Heart left ventricle (tissue), 16 donors: ENCODE measurements at regions not wholly inside any gene's neighbourhood (a gene's known extent, or its start where the extent isn't known, plus 50 kb on each side); places are given as distances from the start of the nearest gene placed in this dataset.
"Not testable (repeated sequence)": the region's sequence is repeated elsewhere in the genome, so short reads cannot be mapped to it uniquely, and the experiment has no call there.

Source experiments
- ATAC-seq, 4 donors: fragments of 200-7000 bp; cut with Tn5 transposase; one replicate each; pipeline ENCODE4 v1.9.1; 2020 to 2022; ENCODE audit warnings: moderate library complexity in 4 of 4, mild to moderate bottlenecking in 3 of 4, moderate number of reproducible peaks in 1 of 4
- DNase-seq, 5 donors: peaks; one replicate each; pipeline ENCODE4 v3.0.0-alpha.2; 2020
- H3K27ac ChIP-seq, 12 donors: fragments of 200-600 bp; sonication (generic) in 4 of 12; one replicate each; pipeline versions ENCODE4 v1.5.0 to v1.8.0; 2016 to 2022; ENCODE audit warnings: mild to moderate bottlenecking in 2 of 12
- H3K27me3 ChIP-seq, 9 donors: fragments of 200-600 bp; sonication (generic) in 2 of 9; one replicate each; pipeline versions ENCODE4 v1.5.1 to v1.8.0; 2016 to 2022; ENCODE audit warnings: mild to moderate bottlenecking in 3 of 9
- H3K36me3 ChIP-seq, 9 donors: fragments of 200-600 bp; sonication (generic) in 2 of 9; one replicate each; pipeline versions ENCODE4 v1.5.0 to v1.8.0; 2018 to 2022; ENCODE audit warnings: mild to moderate bottlenecking in 2 of 9
- H3K4me1 ChIP-seq, 12 donors: fragments of 200-600 bp; sonication (generic) in 4 of 12; one replicate each; pipeline versions ENCODE4 v1.5.0 to v1.8.0; 2016 to 2022; ENCODE audit warnings: mild to moderate bottlenecking in 3 of 12
- H3K4me3 ChIP-seq, 12 donors: fragments of 200-600 bp; sonication (generic) in 4 of 12; one replicate each; pipeline versions ENCODE4 v1.5.0 to v1.8.0; 2017 to 2022; ENCODE audit warnings: mild to moderate bottlenecking in 9 of 12, moderate library complexity in 4 of 12
- H3K9me3 ChIP-seq, 12 donors: fragments of 200-600 bp; sonication (generic) in 4 of 12; one replicate each; pipeline versions ENCODE4 v1.5.0 to v1.8.0; 2016 to 2022; ENCODE audit warnings: mild to moderate bottlenecking in 1 of 12
- CTCF ChIP-seq, 12 donors: fragments of 200-600 bp; sonication (generic) in 4 of 12; IDR thresholded peaks; one replicate each; pipeline versions ENCODE4 v1.5.0 to v1.8.0; 2018 to 2022; ENCODE audit warnings: antibody characterized with exemption in 12 of 12, mild to moderate bottlenecking in 5 of 12
- POLR2A ChIP-seq, 2 donors: fragments of 450-650 bp; IDR thresholded peaks; one replicate each; pipeline ENCODE4 v1.6.1; 2017; ENCODE audit warnings: antibody characterized with exemption in 2 of 2, mild to moderate bottlenecking in 2 of 2, moderate library complexity in 2 of 2
- WGBS, 4 donors: extraction: QIAGEN DNeasy Blood & Tissue Kit in 2 of 4; methylation state at CpG; one replicate each; pipeline versions ENCODE4 v1.1.5 to v1.1.7; 2013 to 2018; 5-methylcytosine and 5-hydroxymethylcytosine counted together
- intact Hi-C, 10 donors: fragments of 100-400 bp; cut with DNase I; formaldehyde crosslinking; loops; one replicate each; pipeline versions ENCODE4 v1.11.1 to v1.14.2; 2022
- donor health status: ischemic (EF 13 %, LVEDD 7.1; RV severe dilation, severe dysfunction).
- donor health status: healthy with polysubstance abuse.
- donor health status: DM: no; HTN: yes; CAD: no.
- donor health status: DM: no; HTN: no; CAD: no.
- donor health status: ischemic (EF 25% LVEDD 6.9; RV normal size, moderate dysfunction).
- donor health status: ischemic (EF 25% LVEDD 5.7; RV mildly dilated, moderate dysfunction).
- donor health status: healthy.
- donor health status: DM: yes; HTN: yes; CAD: no.
- donor health status: ischemic (EF 35%, LVEDD 5.7; RV mildly dilated, moderate dysfunction).
- donor health status: nonischemic (EF 11% LVEDD 7.7; RV severe dilation, severe dysfunction).
- donor health status: DM: yes; HTN: yes; CAD: no.
- donor health status: PGD.
- donor health status: ischemic (EF 29% LVEDD 5.4; RV normal size, mild dysfunction).
- donor health status: nonischemic (EF 23%, LVEDD 6.1; RV moderate dilation, normal function).

GRCh38 chrX:77346859-77347258 is 100.3 kb upstream of the FGF16 start:
- peaks cover 0 to 5% (median 0%) of the 10 kb centered on the region in 12 donors for H3K4me1 ChIP-seq
- WGBS, 4 donors, result 33 to 79% (median 48%) methylated on average over 1 of the region's 1 CpG
- peak overlapping the region in 6 of 12 donors; percentile 15 to 64 (median 58) for H3K27ac ChIP-seq
- ATAC-seq, result peak; percentile 58 to 79 (median 70)
- TF ChIP-seq POLR2A (IDR thresholded peaks at IDR 0.05) (no peak), CTCF (IDR thresholded peaks at IDR 0.05) (no peak)
- no peaks in the 10 kb centered on the region for H3K36me3 ChIP-seq
- no peaks in the 10 kb centered on the region for H3K27me3 ChIP-seq
- H3K4me3 ChIP-seq, result no peak overlapping the region
- H3K9me3 ChIP-seq, result peaks cover 0 to 14% (median 0%) of the 10 kb centered on the region in 12 donors
- DNase-seq, result no peak
- intact Hi-C loops, result no loop called here

GRCh38 chrX:77347572-77347971 is 99.6 kb upstream of the FGF16 start:
- Histone ChIP-seq H3K27ac (peak overlapping the region in 1 of 12 donors; percentile 62), H3K4me1 (peaks cover 0 to 5% (median 0%) of the 10 kb centered on the region in 12 donors), H3K4me3 (no peak overlapping the region), H3K36me3 (no peaks in the 10 kb centered on the region), H3K27me3 (no peaks in the 10 kb centered on the region), H3K9me3 (peaks cover 0 to 14% (median 0%) of the 10 kb centered on the region in 12 donors)
- intact Hi-C loops, result no loop called here
- DNase-seq (no peak), ATAC-seq (no peak)
- TF ChIP-seq CTCF (IDR thresholded peaks at IDR 0.05), result no peak
- no peak for TF ChIP-seq POLR2A (IDR thresholded peaks at IDR 0.05)
- 27 to 47% (median 32%) methylated on average over 5 of the region's 5 CpGs for WGBS, 4 donors

GRCh38 chrX:77389891-77390290 is 57.3 kb upstream of the FGF16 start:
- peaks cover 0 to 7% (median 0%) of the 10 kb centered on the region in 12 donors for H3K9me3 ChIP-seq
- no peaks in the 10 kb centered on the region for H3K4me1 ChIP-seq
- no peak for ATAC-seq
- H3K27ac ChIP-seq, result no peak overlapping the region
- H3K27me3 ChIP-seq, result no peaks in the 10 kb centered on the region
- intact Hi-C loops, result no loop called here
- 58 to 85% (median 80%) methylated on average over 2 of the region's 2 CpGs for WGBS, 4 donors
- no peak for DNase-seq
- TF ChIP-seq CTCF (IDR thresholded peaks at IDR 0.05) (no peak), POLR2A (IDR thresholded peaks at IDR 0.05) (no peak)
- no peaks in the 10 kb centered on the region for H3K36me3 ChIP-seq
- no peak overlapping the region for H3K4me3 ChIP-seq

- intact Hi-C loops, H3K9me3 ChIP-seq, ATAC-seq, DNase-seq, H3K27me3 ChIP-seq, H3K36me3 ChIP-seq, H3K4me3 ChIP-seq, H3K27ac ChIP-seq, H3K4me1 ChIP-seq: not testable (repeated sequence)
- WGBS, 4 donors, result 72 to 94% (median 79%) methylated on average over 5 to 7 of the region's 7 CpGs
These were observed 56.8 kb upstream of the FGF16 start for GRCh38 chrX:77390365-77390764.

- H3K4me3 ChIP-seq, result no peak overlapping the region
- no peaks in the 10 kb centered on the region for H3K4me1 ChIP-seq
- no peaks in the 10 kb centered on the region for H3K36me3 ChIP-seq
- TF ChIP-seq CTCF (IDR thresholded peaks at IDR 0.05) (no peak), POLR2A (IDR thresholded peaks at IDR 0.05) (no peak)
- no peaks in the 10 kb centered on the region for H3K27me3 ChIP-seq
- peaks cover 0 to 7% (median 0%) of the 10 kb centered on the region in 12 donors for H3K9me3 ChIP-seq
- DNase-seq, result no peak
- intact Hi-C loops, result no loop called here
- no peak overlapping the region for H3K27ac ChIP-seq
- no peak for ATAC-seq
- WGBS, 4 donors, result 79 to 95% (median 86%) methylated on average over 2 of the region's 2 CpGs
These were observed 50.4 kb upstream of the FGF16 start for GRCh38 chrX:77396781-77397180.
